ENCODE measurements at regions not wholly inside any gene's neighbourhood (a gene's known extent, or its start where the extent isn't known, plus 50 kb on each side); places are given as distances from the start of the nearest gene placed in this dataset.
"Not testable (repeated sequence)": the region's sequence is repeated elsewhere in the genome, so short reads cannot be mapped to it uniquely, and the experiment has no call there.

DNA sequence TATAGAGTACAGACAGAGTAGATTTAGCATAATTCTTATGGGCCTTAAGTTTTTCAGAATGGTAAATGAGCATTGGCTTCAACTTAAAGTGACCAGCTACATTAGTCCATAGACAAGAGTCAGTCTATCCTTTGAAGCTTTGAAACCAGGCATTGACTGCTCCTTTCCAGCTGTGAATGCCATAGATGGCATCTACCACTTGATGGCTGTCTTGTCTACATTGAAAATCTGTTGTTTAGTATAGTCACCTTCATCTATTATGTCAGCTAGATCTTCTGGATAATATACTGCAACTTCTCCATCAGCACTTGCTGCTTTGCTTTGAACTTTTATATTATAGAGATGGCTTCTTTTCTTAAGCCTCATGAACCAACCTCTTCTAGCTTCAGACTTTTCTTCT lies 146.1 kb upstream of the FOLH1 start:
- not testable (repeated sequence) for H3K4me1 Mint-ChIP-seq, H3K9me3 Mint-ChIP-seq, H3K27me3 Mint-ChIP-seq

DNA sequence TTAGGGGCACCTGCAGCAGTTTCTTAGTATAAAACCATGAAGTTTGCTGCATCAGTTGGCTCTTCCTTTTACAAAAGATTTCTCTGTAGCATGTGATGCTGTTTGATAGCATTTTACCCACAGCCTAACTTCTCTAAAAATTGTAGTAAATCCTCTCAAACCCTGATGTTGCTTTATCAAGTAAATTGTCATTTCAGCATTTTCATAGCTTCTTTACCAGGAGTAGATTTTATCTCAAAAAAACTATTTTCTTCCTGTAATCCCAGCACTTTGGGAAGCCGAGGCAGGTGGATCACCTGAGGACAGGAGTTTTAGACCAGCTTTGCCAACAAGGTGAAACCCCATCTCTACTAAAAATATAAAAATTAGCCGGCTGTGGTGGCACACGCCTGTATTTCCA lies 144.5 kb upstream of the FOLH1 start:
- not testable (repeated sequence) for H3K27ac Mint-ChIP-seq, H3K27me3 Mint-ChIP-seq, H3K36me3 Mint-ChIP-seq, H3K4me3 Mint-ChIP-seq, H3K9me3 Mint-ChIP-seq, H3K4me1 Mint-ChIP-seq

More for the DNA sequence above, 146.1 kb upstream of the FOLH1 start:
- not testable (repeated sequence) for H3K27ac Mint-ChIP-seq, H3K36me3 Mint-ChIP-seq, H3K4me3 Mint-ChIP-seq

DNA sequence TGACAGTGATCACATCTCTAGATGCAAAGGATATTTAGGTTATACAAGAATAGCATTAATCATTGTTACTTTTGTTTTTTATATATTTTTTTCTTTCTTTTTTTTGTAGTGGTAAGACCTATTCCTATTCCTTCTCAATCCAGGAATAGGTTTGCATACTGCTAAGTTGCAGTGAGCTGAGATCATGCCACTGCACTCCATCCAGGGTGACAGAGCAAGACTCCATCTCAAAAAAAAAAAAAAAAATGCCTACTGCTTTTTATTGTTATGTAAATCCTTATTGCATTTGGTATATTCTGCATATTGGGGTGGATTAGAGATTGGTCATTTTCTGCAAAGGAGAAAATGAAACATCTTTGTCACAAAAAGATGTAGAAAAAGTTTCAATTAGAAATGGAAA lies 138.2 kb upstream of the FOLH1 start:
- H3K27me3 Mint-ChIP-seq, H3K27ac Mint-ChIP-seq, H3K4me1 Mint-ChIP-seq, H3K4me3 Mint-ChIP-seq, H3K36me3 Mint-ChIP-seq, H3K9me3 Mint-ChIP-seq: not testable (repeated sequence)

DNA sequence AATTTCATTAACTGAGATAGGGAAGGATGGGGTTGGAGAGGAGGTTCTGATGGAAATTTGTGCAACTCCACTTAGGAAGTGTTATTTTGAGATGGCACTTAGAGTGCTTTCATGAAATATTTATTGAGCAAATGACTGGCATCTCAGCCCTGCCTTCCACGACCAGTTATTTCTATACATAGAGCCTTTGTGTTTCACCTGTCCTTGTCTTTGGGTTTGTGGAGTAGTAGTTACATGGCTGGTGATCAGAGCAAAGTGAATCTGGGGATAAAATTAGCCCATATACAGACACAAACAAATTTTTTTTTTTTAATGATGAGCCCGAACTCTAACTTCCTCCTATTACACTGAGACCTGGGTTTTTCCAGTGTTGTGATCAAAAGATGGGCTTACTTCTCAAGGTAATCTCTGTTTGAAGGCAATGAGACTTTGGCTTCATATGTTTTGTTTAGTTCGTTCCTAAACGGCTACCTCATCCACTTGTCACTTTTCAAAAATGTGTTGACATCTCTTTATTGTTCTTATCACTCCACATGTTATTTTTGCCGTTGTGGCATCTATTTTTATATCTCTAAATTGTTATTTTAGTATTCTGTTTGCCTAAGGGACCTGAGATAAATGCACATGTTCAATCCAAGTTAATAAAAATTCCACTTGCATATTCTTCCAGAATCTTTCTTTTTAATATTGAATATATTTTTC lies 120.2 kb upstream of the FOLH1 start:
- H3K27me3 Mint-ChIP-seq, H3K27ac Mint-ChIP-seq, H3K9me3 Mint-ChIP-seq, H3K4me1 Mint-ChIP-seq, H3K36me3 Mint-ChIP-seq, H3K4me3 Mint-ChIP-seq: not testable (repeated sequence)

DNA sequence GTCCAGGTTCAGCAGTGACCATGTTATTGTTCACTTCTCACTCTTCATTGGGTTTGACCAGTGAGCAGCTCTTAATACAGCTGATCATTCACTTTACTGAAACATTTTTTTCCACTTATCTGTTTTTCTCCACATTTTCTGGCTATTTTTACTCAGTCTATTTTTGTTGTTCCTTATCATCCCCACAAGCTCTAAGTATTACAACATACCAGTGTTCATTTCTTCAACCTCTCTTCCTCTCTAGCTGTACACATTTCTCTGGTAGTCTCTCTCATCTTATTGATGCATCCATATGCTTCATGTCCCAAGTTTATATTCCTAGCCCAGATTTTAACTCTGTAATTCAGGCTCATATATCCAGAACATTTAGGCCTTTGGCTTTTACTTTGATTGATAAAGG lies 119.4 kb upstream of the FOLH1 start:
- H3K27ac Mint-ChIP-seq, H3K36me3 Mint-ChIP-seq, H3K27me3 Mint-ChIP-seq, H3K9me3 Mint-ChIP-seq, H3K4me3 Mint-ChIP-seq, H3K4me1 Mint-ChIP-seq: not testable (repeated sequence)

DNA sequence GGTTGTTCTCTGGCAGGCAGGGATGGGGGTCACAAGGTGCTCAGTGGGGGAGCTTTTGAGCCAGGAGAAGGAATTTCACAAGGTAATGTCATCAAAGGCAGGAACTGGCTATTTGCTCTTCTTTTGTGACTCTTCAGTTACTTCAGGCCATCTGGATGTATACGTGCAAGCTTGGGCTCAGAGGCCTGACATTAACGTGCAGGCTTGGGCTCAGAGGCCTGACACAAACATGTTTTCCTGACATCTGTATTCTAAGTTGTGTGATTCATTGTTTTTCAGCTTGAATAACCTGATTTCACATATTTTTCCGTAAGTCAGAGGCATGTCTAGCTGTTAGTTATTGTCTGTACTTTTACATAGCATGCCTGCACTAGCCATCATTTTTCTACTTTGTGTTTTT lies 118.2 kb upstream of the FOLH1 start:
- not testable (repeated sequence) for H3K27ac Mint-ChIP-seq, H3K4me1 Mint-ChIP-seq, H3K9me3 Mint-ChIP-seq, H3K4me3 Mint-ChIP-seq, H3K36me3 Mint-ChIP-seq, H3K27me3 Mint-ChIP-seq

DNA sequence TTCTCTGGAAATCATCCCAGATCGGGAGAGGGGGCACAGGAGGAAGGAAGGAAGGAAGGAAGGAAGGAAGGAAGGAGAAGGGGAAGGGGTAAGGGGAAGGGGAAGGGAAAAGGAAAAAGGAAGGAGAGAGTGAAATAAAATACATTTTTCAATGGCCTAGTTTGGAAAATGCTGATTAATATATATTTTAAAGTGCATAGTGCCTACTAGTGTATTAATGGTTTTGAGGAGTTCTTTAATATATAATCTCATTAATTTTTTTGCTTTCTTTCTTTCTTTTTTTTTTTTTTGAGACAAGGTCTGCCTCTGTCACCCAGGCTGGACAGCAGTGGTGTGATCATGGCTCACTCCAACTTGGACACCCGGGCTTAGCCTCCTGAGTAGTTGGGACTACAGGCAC lies 107.8 kb upstream of the FOLH1 start:
- Mint-ChIP-seq H3K27ac (no peak overlapping the region), H3K36me3 (no peaks in the 10 kb centered on the region), H3K9me3 (peaks cover 4% of the 10 kb centered on the region), H3K4me1 (no peaks in the 10 kb centered on the region), H3K4me3 (no peak overlapping the region), H3K27me3 (no peaks in the 10 kb centered on the region)

DNA sequence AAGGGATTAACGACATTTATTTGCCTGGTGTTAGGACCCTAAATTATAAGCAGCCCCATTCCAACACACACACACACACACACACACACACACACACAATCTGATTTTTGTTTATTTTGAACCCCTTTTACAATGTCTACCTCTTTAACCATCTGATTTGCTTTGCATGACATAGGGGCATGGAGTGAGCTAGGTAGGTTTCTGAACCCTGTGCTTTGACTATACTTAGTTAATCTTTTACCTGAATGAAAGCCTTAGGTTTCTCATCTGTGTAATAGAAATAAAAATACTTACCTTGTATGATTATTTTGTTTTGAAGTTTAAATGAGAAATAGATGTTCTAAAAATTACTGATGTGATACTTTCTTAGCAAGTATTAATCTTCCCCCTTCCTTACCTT lies 94.7 kb upstream of the FOLH1 start:
- Mint-ChIP-seq H3K4me1 (no peaks in the 10 kb centered on the region), H3K4me3 (no peak overlapping the region), H3K27ac (no peak overlapping the region), H3K36me3 (no peaks in the 10 kb centered on the region), H3K9me3 (no peaks in the 10 kb centered on the region), H3K27me3 (no peaks in the 10 kb centered on the region)

DNA sequence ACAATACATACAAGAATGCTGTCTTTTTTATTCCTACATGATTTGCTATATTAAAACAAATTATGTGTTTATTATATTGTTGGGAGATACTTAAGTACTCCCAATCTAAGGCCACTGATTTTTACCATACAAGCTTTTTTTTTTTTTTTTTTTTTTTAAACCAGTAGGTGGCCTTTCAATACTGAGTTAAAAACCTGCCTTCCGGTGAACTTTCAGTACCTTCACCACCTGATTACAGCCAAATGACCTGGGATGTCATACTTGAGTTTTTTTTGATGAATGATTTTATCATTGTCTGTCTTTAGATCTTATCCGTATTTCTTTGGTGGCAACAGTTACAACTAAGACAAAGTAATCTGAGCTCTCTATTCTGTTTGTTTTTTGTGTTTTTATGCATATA lies 94.0 kb upstream of the FOLH1 start:
- no peaks in the 10 kb centered on the region for H3K4me1 Mint-ChIP-seq
- H3K27ac Mint-ChIP-seq, result no peak overlapping the region
- no peak overlapping the region for H3K4me3 Mint-ChIP-seq
- no peaks in the 10 kb centered on the region for H3K9me3 Mint-ChIP-seq
- no peaks in the 10 kb centered on the region for H3K36me3 Mint-ChIP-seq
- H3K27me3 Mint-ChIP-seq, result no peaks in the 10 kb centered on the region

DNA sequence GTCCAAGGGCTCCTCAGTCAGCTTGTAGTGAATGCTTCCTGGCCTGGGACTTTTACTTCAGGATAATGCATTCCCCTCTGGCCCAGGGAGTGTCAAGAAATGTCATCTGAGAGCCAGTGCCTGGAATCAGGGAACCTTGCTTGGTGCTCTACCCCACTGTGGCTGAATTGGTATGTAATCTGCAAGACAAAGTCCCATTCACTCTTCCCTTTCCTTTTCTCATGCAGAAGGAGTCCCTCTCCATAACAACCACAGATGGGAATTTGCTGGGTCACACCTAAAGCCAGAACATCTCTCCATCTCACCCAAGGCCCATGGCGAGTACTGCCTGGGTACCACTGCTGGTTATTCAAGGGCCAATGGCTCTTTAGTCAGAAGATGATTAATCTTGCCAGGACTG lies 89.6 kb upstream of the FOLH1 start:
- H3K27ac Mint-ChIP-seq, H3K4me3 Mint-ChIP-seq, H3K27me3 Mint-ChIP-seq, H3K36me3 Mint-ChIP-seq, H3K4me1 Mint-ChIP-seq: not testable (repeated sequence)
- peaks cover 11% of the 10 kb centered on the region for H3K9me3 Mint-ChIP-seq

DNA sequence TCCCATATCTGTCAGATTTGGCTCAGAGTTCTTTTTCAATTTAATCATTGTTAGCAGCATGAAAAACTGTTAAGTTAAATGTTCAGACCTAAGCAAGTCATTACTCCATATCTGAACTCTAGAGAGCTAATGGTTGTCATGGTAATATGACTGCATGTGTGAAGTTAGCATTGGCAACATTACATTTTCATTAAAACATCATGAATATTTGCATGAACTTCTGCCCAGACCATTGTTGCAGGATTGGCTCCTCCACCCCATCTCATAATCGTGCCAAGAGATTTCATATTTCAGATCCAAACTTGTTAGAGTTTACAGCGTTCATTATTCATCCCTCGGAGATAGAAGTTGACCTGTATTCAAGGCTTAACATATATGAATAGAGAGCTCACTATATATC lies 75.5 kb upstream of the FOLH1 start:
- H3K9me3 Mint-ChIP-seq, H3K36me3 Mint-ChIP-seq, H3K4me1 Mint-ChIP-seq, H3K27me3 Mint-ChIP-seq, H3K27ac Mint-ChIP-seq, H3K4me3 Mint-ChIP-seq: not testable (repeated sequence)

DNA sequence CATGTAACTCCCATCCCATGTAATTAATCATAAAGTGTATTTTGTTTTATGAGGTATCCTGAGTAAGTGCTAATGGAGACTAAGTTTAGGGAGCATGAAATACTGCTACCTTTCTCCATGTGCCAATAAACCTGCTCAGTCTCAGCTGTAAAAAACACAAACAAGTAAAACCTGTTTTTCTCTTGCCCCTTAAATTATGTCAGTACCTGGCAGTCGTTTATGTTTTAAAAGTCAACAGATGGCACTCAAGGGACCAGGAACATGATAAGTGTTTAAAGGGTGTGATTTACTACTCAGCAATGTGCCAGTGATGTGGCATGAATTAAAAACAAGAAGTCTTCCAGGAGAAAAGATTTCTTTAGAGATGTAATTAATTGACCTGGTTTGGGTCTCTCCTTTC lies 74.9 kb upstream of the FOLH1 start:
- H3K36me3 Mint-ChIP-seq, H3K27me3 Mint-ChIP-seq, H3K27ac Mint-ChIP-seq, H3K4me3 Mint-ChIP-seq, H3K4me1 Mint-ChIP-seq, H3K9me3 Mint-ChIP-seq: not testable (repeated sequence)

DNA sequence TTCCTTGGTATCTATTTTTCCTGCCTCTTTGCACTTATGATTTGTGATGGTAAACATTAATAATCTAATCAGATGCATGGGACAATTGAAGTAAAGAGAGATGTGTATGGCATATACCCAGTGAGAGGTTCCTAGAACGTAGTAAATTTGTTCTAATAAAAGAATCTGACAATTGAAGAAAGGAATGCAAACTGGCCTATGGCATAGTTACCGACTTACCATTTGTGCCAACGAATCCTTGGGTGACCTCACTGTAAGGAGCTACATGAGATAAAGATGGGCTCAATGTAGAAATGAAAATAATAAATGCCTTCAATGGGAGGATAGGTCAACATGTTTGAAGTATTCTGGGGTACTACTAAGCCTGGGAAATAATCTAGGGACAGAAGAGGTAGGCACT lies 73.7 kb upstream of the FOLH1 start:
- not testable (repeated sequence) for H3K4me1 Mint-ChIP-seq, H3K27me3 Mint-ChIP-seq, H3K27ac Mint-ChIP-seq, H3K36me3 Mint-ChIP-seq, H3K4me3 Mint-ChIP-seq, H3K9me3 Mint-ChIP-seq

DNA sequence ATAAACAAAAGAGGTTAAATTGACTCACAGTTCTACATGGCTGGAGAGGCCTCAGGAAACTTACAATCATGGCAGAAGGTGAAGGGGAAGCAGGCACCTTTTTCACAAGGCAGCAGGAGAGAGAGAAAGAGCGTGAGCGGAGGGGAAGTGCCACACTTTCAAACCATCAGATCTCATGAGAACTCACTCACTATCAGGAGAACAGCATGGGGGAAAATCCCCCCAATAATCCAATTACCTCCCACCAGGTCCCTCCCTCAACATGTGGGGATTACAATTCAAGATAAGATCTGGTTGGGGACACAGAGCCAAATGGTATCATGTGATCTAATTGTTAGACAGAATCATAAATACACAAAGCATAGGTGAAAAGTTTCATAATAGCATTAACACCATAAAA lies 69.5 kb upstream of the FOLH1 start:
- not testable (repeated sequence) for H3K4me3 Mint-ChIP-seq, H3K27me3 Mint-ChIP-seq, H3K4me1 Mint-ChIP-seq, H3K36me3 Mint-ChIP-seq, H3K9me3 Mint-ChIP-seq
- peak overlapping the region; percentile 17 for H3K27ac Mint-ChIP-seq
